ENCODE measurements at regions not wholly inside any gene's neighbourhood (a gene's known extent, or its start where the extent isn't known, plus 50 kb on each side); places are given as distances from the start of the nearest gene placed in this dataset.

DNA sequence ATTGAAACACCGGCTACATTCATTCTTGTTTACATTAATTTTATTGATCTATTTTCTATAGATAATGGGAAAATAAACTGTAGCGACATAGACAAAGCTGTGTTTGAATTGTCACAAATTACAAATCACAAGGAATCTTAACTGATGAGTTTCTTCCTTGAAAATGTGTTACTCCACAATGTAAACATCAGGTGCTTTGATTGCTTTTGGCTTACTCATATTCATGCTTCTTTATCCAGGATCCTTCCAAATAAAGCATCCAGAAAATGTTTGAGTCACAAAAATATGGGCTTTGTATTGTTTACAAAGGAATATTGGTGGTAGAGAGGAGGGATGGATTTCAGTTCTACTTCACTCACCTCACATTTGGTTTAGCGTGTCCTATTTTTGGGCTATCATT, 64.0 kb downstream of the BMP2 start:
- Histone ChIP-seq H3K4me3 (ENCODE audit: insufficient read depth, low read length, poor library complexity, severe bottlenecking) (no peak overlapping the region), H4K20me1 (ENCODE audit: low read depth, low read length) (no peaks in the 10 kb centered on the region), H2AFZ (ENCODE audit: low read depth, low read length, severe bottlenecking) (no peak overlapping the region), H3K9me2 (replicated peaks; ENCODE audit: insufficient read depth, low read length) (no peaks in the 10 kb centered on the region), H3F3A (ENCODE audit: insufficient read depth) (no peaks in the 10 kb centered on the region), H3K4me2 (ENCODE audit: low read depth, low read length, poor library complexity, severe bottlenecking) (no peak overlapping the region), H3K9ac (ENCODE audit: low read length) (no peak overlapping the region), H3K36me3 (ENCODE audit: low read length) (no peaks in the 10 kb centered on the region), H3K9me3 (ENCODE audit: insufficient read depth, low read length) (no peaks in the 10 kb centered on the region), H3K27ac (ENCODE audit: low read depth, low read length) (no peak overlapping the region), H3K27me3 (ENCODE audit: low read length) (no peaks in the 10 kb centered on the region), H3K79me2 (ENCODE audit: insufficient read depth, low read length) (no peaks in the 10 kb centered on the region)
- no peak for TF ChIP-seq EZH2phosphoT487 (conservative IDR thresholded peaks at IDR 0.05; ENCODE audit: low read length)
- TF ChIP-seq, protein P1, sequence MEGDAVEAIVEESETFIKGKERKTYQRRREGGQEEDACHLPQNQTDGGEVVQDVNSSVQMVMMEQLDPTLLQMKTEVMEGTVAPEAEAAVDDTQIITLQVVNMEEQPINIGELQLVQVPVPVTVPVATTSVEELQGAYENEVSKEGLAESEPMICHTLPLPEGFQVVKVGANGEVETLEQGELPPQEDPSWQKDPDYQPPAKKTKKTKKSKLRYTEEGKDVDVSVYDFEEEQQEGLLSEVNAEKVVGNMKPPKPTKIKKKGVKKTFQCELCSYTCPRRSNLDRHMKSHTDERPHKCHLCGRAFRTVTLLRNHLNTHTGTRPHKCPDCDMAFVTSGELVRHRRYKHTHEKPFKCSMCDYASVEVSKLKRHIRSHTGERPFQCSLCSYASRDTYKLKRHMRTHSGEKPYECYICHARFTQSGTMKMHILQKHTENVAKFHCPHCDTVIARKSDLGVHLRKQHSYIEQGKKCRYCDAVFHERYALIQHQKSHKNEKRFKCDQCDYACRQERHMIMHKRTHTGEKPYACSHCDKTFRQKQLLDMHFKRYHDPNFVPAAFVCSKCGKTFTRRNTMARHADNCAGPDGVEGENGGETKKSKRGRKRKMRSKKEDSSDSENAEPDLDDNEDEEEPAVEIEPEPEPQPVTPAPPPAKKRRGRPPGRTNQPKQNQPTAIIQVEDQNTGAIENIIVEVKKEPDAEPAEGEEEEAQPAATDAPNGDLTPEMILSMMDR (IDR thresholded peaks at IDR 0.05; ENCODE audit: insufficient read depth, low read length, poor library complexity, severe bottlenecking) = no peak

DNA sequence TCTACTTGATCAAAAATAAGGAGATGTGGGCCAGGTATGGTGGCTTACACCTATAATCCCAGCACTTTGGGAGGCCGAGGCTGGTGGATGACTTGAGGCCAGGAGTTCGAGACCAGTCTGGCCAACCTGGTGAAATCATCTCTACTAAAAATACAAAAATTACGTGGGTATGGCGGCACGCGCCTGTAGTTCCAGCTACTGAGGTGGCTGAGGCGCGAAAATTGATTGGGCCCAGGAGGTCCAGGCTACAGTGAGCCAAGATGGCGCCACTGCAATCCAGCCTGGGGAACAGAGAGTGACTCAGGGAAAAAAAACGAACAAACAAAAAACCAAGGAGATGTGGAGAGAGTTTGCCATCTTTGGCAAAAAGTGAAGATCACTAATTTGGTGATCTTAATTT, 65.3 kb downstream of the BMP2 start:
- no peak for TF ChIP-seq EZH2phosphoT487 (conservative IDR thresholded peaks at IDR 0.05; ENCODE audit: low read length)
- TF ChIP-seq, protein P1 (IDR thresholded peaks at IDR 0.05; ENCODE audit: insufficient read depth, low read length, poor library complexity, severe bottlenecking) = no peak
- Histone ChIP-seq H3K27ac (ENCODE audit: low read depth, low read length) (no peak overlapping the region), H3K27me3 (ENCODE audit: low read length) (no peaks in the 10 kb centered on the region), H3K4me3 (ENCODE audit: insufficient read depth, low read length, poor library complexity, severe bottlenecking) (no peak overlapping the region), H3K36me3 (ENCODE audit: low read length) (no peaks in the 10 kb centered on the region), H3F3A (ENCODE audit: insufficient read depth) (no peaks in the 10 kb centered on the region), H3K9me2 (replicated peaks; ENCODE audit: insufficient read depth, low read length) (no peaks in the 10 kb centered on the region), H3K9me3 (ENCODE audit: insufficient read depth, low read length) (no peaks in the 10 kb centered on the region), H3K4me2 (ENCODE audit: low read depth, low read length, poor library complexity, severe bottlenecking) (no peak overlapping the region), H3K9ac (ENCODE audit: low read length) (no peak overlapping the region), H4K20me1 (ENCODE audit: low read depth, low read length) (no peaks in the 10 kb centered on the region), H2AFZ (ENCODE audit: low read depth, low read length, severe bottlenecking) (no peak overlapping the region), H3K79me2 (ENCODE audit: insufficient read depth, low read length) (no peaks in the 10 kb centered on the region)

DNA sequence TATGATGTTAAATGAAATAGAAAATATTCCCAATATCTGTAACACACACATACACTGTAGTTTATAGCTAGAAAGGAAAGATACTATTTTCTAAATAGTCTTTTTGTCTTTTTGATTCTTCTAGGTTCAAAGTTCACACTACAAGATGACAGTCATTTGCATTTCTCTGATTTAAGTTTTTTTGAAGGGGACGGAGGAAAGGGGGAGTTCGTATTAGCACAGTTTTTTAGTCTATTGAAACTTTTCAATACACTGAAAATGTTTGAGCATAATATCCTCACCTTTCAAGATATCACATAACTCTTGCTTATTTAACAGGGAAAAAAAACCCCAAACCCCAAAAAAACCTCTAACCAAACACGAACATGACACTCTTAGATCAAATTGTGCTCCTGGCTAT, 68.1 kb downstream of the BMP2 start:
- Histone ChIP-seq H3K27me3 (ENCODE audit: low read length) (no peaks in the 10 kb centered on the region), H3K9me2 (replicated peaks; ENCODE audit: insufficient read depth, low read length) (no peaks in the 10 kb centered on the region), H3K36me3 (ENCODE audit: low read length) (no peaks in the 10 kb centered on the region), H3K79me2 (ENCODE audit: insufficient read depth, low read length) (no peaks in the 10 kb centered on the region), H4K20me1 (ENCODE audit: low read depth, low read length) (no peaks in the 10 kb centered on the region), H3K4me3 (ENCODE audit: insufficient read depth, low read length, poor library complexity, severe bottlenecking) (no peak overlapping the region), H3K27ac (ENCODE audit: low read depth, low read length) (no peak overlapping the region), H2AFZ (ENCODE audit: low read depth, low read length, severe bottlenecking) (no peak overlapping the region), H3K9me3 (ENCODE audit: insufficient read depth, low read length) (no peaks in the 10 kb centered on the region), H3F3A (ENCODE audit: insufficient read depth) (no peaks in the 10 kb centered on the region), H3K9ac (ENCODE audit: low read length) (no peak overlapping the region), H3K4me2 (ENCODE audit: low read depth, low read length, poor library complexity, severe bottlenecking) (no peak overlapping the region)
- TF ChIP-seq, protein P1 (IDR thresholded peaks at IDR 0.05; ENCODE audit: insufficient read depth, low read length, poor library complexity, severe bottlenecking) = no peak
- no peak for TF ChIP-seq EZH2phosphoT487 (conservative IDR thresholded peaks at IDR 0.05; ENCODE audit: low read length)
